DND-41 (cell line): ENCODE measurements at regions not wholly inside any gene's neighbourhood (a gene's known extent, or its start where the extent isn't known, plus 50 kb on each side); places are given as distances from the start of the nearest gene placed in this dataset.

Experiments used
- EZH2 ChIP-seq: IDR thresholded peaks from 3 replicates; pipeline ENCODE4 v1.6.1; 2012; ENCODE audit warnings: borderline replicate concordance, low read depth, mild to moderate bottlenecking, moderate library complexity, low read length, inconsistent platforms; ENCODE audit not compliant: severe bottlenecking
- TF ChIP-seq, protein P1 (sequence below): IDR thresholded peaks from 2 replicates; pipeline ENCODE4 v1.5.1; 2012; ENCODE audit warnings: borderline replicate concordance, low read length, moderate library complexity, mild to moderate bottlenecking; ENCODE audit not compliant: poor library complexity, severe bottlenecking; ENCODE audit errors: extremely low read depth

DNA sequence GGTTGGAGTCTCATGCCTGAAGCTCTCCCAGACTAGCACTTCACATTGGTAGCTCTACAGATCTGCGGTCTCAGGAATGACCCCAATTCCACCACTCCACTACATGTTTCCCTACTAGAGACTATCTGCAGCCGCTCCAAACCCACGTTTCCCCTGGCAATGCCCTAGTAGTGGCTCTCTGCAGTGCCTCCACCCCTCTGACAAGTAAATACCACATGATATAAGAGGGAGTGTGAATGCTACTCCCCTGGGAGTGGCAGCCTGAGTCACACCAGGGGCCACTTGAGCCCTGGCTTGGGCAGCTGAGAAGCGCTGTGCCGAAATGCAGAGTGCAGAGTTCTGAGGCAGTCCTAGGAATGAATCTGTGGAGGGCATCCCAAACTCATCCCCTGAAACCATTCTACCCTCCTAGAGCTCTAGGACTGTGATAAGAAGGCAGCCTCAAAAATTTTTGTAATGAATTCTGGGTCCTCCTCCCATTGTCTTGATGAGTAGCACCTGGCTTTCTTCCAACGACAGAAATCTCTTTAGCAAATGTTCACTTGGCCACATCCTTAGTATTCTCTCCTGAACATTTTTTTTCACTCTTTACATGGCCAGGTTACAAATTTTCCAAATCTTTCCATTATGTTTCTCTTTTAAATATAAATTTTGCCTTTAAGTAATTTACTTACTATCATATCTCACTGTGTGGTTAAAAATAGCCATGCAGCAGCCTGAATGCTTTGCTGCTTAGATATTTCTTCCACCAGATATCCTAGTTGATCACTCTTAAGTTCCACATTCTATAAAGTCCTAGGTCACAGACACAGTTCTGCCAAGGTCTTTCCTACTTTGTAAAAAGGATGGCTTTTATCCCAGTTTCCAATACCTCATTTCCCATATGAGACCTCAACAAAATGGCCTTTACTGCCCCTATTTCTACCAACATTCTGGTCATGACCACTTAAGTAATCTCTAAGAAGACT is 160.2 kb upstream of the CPEB2 start:
- TF ChIP-seq, protein P1, sequence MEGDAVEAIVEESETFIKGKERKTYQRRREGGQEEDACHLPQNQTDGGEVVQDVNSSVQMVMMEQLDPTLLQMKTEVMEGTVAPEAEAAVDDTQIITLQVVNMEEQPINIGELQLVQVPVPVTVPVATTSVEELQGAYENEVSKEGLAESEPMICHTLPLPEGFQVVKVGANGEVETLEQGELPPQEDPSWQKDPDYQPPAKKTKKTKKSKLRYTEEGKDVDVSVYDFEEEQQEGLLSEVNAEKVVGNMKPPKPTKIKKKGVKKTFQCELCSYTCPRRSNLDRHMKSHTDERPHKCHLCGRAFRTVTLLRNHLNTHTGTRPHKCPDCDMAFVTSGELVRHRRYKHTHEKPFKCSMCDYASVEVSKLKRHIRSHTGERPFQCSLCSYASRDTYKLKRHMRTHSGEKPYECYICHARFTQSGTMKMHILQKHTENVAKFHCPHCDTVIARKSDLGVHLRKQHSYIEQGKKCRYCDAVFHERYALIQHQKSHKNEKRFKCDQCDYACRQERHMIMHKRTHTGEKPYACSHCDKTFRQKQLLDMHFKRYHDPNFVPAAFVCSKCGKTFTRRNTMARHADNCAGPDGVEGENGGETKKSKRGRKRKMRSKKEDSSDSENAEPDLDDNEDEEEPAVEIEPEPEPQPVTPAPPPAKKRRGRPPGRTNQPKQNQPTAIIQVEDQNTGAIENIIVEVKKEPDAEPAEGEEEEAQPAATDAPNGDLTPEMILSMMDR: no peak
- TF ChIP-seq EZH2: no peak
